ENCODE measurements at regions not wholly inside any gene's neighbourhood (a gene's known extent, or its start where the extent isn't known, plus 50 kb on each side); places are given as distances from the start of the nearest gene placed in this dataset.

GRCh38 chr12:74899031-74899829 lies 310.4 kb downstream of the KCNC2 start:
- no peak for DNase-seq (ENCODE audit: insufficient read length, low spot score)
- no peak for FAIRE-seq

- no peak for DNase-seq (ENCODE audit: insufficient read length, low spot score)
- no peak for FAIRE-seq
Measured at GRCh38 chr12:74900232-74900631, 309.4 kb downstream of the KCNC2 start.

- no peak for DNase-seq (ENCODE audit: insufficient read length, low spot score)
- FAIRE-seq, result no peak
Measured at GRCh38 chr12:74903522-74903921, 306.1 kb downstream of the KCNC2 start.

GRCh38 chr12:74906224-74906623 lies 303.4 kb downstream of the KCNC2 start:
- no peak for FAIRE-seq
- DNase-seq (ENCODE audit: insufficient read length, low spot score), result no peak

GRCh38 chr12:74910831-74911230 lies 298.8 kb downstream of the KCNC2 start:
- FAIRE-seq, result no peak
- DNase-seq (ENCODE audit: insufficient read length, low spot score), result no peak

- FAIRE-seq, result no peak
- DNase-seq (ENCODE audit: insufficient read length, low spot score), result no peak
Measured at GRCh38 chr12:74914378-74914777, 295.3 kb downstream of the KCNC2 start.

GRCh38 chr12:74915718-74916117 lies 293.9 kb downstream of the KCNC2 start:
- FAIRE-seq (no peak), DNase-seq (ENCODE audit: insufficient read length, low spot score) (no peak)

GRCh38 chr12:74917743-74918142 lies 291.9 kb downstream of the KCNC2 start:
- FAIRE-seq, result no peak
- no peak for DNase-seq (ENCODE audit: insufficient read length, low spot score)

- DNase-seq (ENCODE audit: insufficient read length, low spot score) (no peak), FAIRE-seq (no peak)
Measured at GRCh38 chr12:74918291-74918690, 291.3 kb downstream of the KCNC2 start.

GRCh38 chr12:74922117-74922516 lies 287.5 kb downstream of the KCNC2 start:
- FAIRE-seq, result no peak
- DNase-seq (ENCODE audit: insufficient read length, low spot score), result no peak

- DNase-seq (ENCODE audit: insufficient read length, low spot score) (no peak), FAIRE-seq (no peak)
Measured at GRCh38 chr12:74922642-74923041, 287.0 kb downstream of the KCNC2 start.

GRCh38 chr12:74941670-74942069 lies 268.0 kb downstream of the KCNC2 start:
- FAIRE-seq (no peak), DNase-seq (ENCODE audit: insufficient read length, low spot score) (no peak)

- DNase-seq (ENCODE audit: insufficient read length, low spot score), result no peak
Measured at GRCh38 chr12:74945771-74946198, 263.9 kb downstream of the KCNC2 start.

GRCh38 chr12:74953697-74954096 lies 255.9 kb downstream of the KCNC2 start:
- FAIRE-seq, result no peak
- DNase-seq (ENCODE audit: insufficient read length, low spot score), result no peak

More at GRCh38 chr12:74945771-74946198, 263.9 kb downstream of the KCNC2 start:
- FAIRE-seq, result no peak

GRCh38 chr12:74957231-74957630 lies 252.4 kb downstream of the KCNC2 start:
- DNase-seq (ENCODE audit: insufficient read length, low spot score) (no peak), FAIRE-seq (no peak)

GRCh38 chr12:74957634-74958033 lies 252.0 kb downstream of the KCNC2 start:
- FAIRE-seq, result no peak
- no peak for DNase-seq (ENCODE audit: insufficient read length, low spot score)

GRCh38 chr12:74959657-74960056 lies 250.0 kb downstream of the KCNC2 start:
- FAIRE-seq (no peak), DNase-seq (ENCODE audit: insufficient read length, low spot score) (no peak)

- DNase-seq (ENCODE audit: insufficient read length, low spot score), result no peak
- no peak for FAIRE-seq
Measured at GRCh38 chr12:74963304-74963703, 246.3 kb downstream of the KCNC2 start.

GRCh38 chr12:74963867-74964331 lies 245.7 kb downstream of the KCNC2 start:
- DNase-seq (ENCODE audit: insufficient read length, low spot score), result no peak
- FAIRE-seq, result no peak

- DNase-seq (ENCODE audit: insufficient read length, low spot score), result no peak
- FAIRE-seq, result no peak
Measured at GRCh38 chr12:74964390-74964789, 245.2 kb downstream of the KCNC2 start.

- DNase-seq (ENCODE audit: insufficient read length, low spot score) (no peak), FAIRE-seq (no peak)
Measured at GRCh38 chr12:74971201-74971600, 238.4 kb downstream of the KCNC2 start.

- FAIRE-seq, result no peak
- no peak for DNase-seq (ENCODE audit: insufficient read length, low spot score)
Measured at GRCh38 chr12:74977832-74978481, 231.7 kb downstream of the KCNC2 start.

Data from GM19239 (cell line).